Upper lobe of right lung (tissue), 1 donor: ENCODE measurements at regions not wholly inside any gene's neighbourhood (a gene's known extent, or its start where the extent isn't known, plus 50 kb on each side); places are given as distances from the start of the nearest gene placed in this dataset.

ENCODE experiments used
- ATAC-seq: fragments of 200-7000 bp; cut with Tn5 transposase; one replicate; pipeline ENCODE4 v1.9.1; 2020; ENCODE audit warnings: mild to moderate bottlenecking, moderate library complexity
- DNase-seq: peaks from one replicate; pipeline ENCODE4 v3.0.0-alpha.2; 2020
- H3K27ac ChIP-seq: fragments of 200-600 bp; one replicate; pipeline ENCODE4 v1.8.0; 2022
- H3K27me3 ChIP-seq: fragments of 200-600 bp; one replicate; pipeline ENCODE4 v1.8.0; 2022; ENCODE audit warnings: mild to moderate bottlenecking
- H3K36me3 ChIP-seq: fragments of 200-600 bp; one replicate; pipeline ENCODE4 v1.8.0; 2022
- H3K4me1 ChIP-seq: fragments of 200-600 bp; one replicate; pipeline ENCODE4 v1.8.0; 2022
- H3K4me3 ChIP-seq: fragments of 200-600 bp; one replicate; pipeline ENCODE4 v1.8.0; 2022; ENCODE audit warnings: mild to moderate bottlenecking
- H3K9me3 ChIP-seq: fragments of 200-600 bp; one replicate; pipeline ENCODE4 v1.8.0; 2022
- intact Hi-C: fragments of 100-400 bp; cut with DNase I; formaldehyde crosslinking; loops from one replicate; pipeline ENCODE4 v1.11.0; 2022
- TF ChIP-seq, protein P1 (sequence below): fragments of 200-600 bp; IDR thresholded peaks from one replicate; pipeline ENCODE4 v1.8.0; 2022; ENCODE audit warnings: antibody characterized with exemption
- donor health status: DM: no; HTN: yes; CAD: no; lungs with severe emphysema.

DNA sequence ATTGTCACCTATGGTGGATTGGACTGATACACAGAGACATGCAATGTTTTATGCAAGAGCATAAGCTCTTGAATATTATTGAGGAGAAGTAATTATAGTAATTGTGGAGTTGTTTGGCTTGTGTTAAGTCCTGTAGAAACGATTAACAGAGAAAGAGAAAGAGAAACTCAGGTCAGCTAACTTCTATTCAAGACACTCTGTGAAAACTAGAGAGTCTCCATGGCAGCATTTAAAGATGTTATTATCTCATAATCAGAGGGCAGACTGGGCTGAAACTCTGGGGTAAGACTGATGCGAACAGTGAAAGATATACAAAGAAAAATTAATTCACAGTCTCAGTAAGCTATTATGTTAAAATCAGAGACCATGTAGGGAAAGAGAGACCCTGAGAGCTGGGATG is 625.7 kb downstream of the FAT4 start:
- intact Hi-C loops: no loop called here
- no peaks in the 10 kb centered on the region for H3K27me3 ChIP-seq
- H3K36me3 ChIP-seq: no peaks in the 10 kb centered on the region
- no peaks in the 10 kb centered on the region for H3K4me1 ChIP-seq
- ATAC-seq: no peak
- H3K4me3 ChIP-seq: no peak overlapping the region
- DNase-seq: no peak
- H3K9me3 ChIP-seq: no peaks in the 10 kb centered on the region
- H3K27ac ChIP-seq: no peak overlapping the region
- TF ChIP-seq, protein P1, sequence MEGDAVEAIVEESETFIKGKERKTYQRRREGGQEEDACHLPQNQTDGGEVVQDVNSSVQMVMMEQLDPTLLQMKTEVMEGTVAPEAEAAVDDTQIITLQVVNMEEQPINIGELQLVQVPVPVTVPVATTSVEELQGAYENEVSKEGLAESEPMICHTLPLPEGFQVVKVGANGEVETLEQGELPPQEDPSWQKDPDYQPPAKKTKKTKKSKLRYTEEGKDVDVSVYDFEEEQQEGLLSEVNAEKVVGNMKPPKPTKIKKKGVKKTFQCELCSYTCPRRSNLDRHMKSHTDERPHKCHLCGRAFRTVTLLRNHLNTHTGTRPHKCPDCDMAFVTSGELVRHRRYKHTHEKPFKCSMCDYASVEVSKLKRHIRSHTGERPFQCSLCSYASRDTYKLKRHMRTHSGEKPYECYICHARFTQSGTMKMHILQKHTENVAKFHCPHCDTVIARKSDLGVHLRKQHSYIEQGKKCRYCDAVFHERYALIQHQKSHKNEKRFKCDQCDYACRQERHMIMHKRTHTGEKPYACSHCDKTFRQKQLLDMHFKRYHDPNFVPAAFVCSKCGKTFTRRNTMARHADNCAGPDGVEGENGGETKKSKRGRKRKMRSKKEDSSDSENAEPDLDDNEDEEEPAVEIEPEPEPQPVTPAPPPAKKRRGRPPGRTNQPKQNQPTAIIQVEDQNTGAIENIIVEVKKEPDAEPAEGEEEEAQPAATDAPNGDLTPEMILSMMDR: no peak

DNA sequence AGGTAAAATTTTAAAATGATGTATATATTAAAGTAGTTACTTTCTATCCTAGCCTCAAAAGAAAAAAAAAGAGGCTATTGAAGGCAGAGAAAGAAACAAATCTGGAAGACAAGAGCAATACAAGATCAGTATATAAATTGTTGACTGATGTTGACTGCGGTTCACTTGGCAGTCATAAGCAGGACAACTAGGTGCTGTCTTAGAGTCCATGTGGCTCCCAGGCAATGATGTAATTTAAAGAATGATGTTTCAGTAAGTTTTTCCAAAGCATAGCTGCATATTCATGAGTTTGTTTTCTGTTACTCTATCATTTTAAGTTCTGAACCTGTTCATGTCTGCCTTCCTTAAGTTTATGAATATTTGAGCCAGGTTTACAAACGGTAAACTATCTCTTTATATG is 630.2 kb downstream of the FAT4 start:
- intact Hi-C loops: no loop called here
- TF ChIP-seq, protein P1: no peak
- H3K4me3 ChIP-seq: no peak overlapping the region
- DNase-seq: no peak
- no peaks in the 10 kb centered on the region for H3K27me3 ChIP-seq
- H3K36me3 ChIP-seq: no peaks in the 10 kb centered on the region
- H3K9me3 ChIP-seq: no peaks in the 10 kb centered on the region
- no peak overlapping the region for H3K27ac ChIP-seq
- ATAC-seq: no peak
- H3K4me1 ChIP-seq: no peaks in the 10 kb centered on the region

DNA sequence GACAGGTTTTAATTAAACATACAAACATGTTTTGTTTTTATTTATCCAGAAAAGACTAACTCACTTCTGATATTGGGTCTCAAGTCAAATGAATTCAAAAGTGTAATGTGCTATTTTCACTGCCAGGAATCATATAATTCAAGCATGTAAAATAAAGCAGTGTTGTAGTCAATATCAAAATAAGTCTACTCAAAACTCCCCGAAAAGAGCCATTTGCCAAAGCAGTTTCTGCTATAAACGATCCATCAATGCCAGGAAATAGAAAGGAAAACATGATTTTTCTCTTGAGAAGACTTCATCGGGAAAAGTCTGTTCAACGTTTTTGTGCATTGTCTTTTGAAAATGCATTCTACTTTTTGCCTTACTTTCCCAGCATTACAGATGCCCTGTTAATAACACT is 633.3 kb downstream of the FAT4 start:
- intact Hi-C loops: no loop called here
- TF ChIP-seq, protein P1: no peak
- H3K36me3 ChIP-seq: no peaks in the 10 kb centered on the region
- no peaks in the 10 kb centered on the region for H3K4me1 ChIP-seq
- H3K4me3 ChIP-seq: no peak overlapping the region
- H3K27ac ChIP-seq: no peak overlapping the region
- H3K9me3 ChIP-seq: no peaks in the 10 kb centered on the region
- ATAC-seq (no peak), DNase-seq (no peak)
- H3K27me3 ChIP-seq: no peaks in the 10 kb centered on the region

DNA sequence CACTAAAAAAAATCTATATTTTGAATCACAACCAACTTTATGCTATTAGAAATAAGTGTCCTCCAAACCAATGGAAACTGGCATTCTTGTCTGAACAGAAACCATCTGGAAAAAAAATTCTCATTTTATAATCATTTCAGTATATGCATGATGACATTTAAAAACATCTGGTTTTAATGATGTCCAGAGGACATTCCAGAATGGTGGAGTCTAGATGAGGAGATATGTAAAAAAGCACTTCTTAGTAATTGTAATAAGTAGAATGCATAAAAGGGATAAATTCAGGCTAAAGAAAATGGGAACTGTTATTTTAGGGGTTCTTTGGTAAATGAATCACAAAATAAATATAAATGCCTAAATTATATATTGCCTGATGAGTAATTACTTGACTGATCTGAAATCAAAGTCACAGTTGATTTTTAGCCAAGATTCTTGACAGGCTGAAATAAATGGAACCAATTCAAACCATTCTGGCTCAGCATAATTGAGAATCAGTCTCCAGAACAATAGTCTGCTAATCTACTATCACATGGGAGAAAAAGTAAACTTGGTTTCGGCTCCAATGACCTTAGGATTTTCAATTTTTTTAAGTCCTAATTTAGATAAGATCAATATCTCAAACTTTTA is 636.6 kb downstream of the FAT4 start:
- TF ChIP-seq, protein P1: no peak
- DNase-seq: no peak
- H3K4me3 ChIP-seq: no peak overlapping the region
- ATAC-seq: no peak
- H3K9me3 ChIP-seq: no peaks in the 10 kb centered on the region
- no peaks in the 10 kb centered on the region for H3K27me3 ChIP-seq
- no peaks in the 10 kb centered on the region for H3K36me3 ChIP-seq
- no peaks in the 10 kb centered on the region for H3K4me1 ChIP-seq
- intact Hi-C loops: no loop called here
- H3K27ac ChIP-seq: no peak overlapping the region

DNA sequence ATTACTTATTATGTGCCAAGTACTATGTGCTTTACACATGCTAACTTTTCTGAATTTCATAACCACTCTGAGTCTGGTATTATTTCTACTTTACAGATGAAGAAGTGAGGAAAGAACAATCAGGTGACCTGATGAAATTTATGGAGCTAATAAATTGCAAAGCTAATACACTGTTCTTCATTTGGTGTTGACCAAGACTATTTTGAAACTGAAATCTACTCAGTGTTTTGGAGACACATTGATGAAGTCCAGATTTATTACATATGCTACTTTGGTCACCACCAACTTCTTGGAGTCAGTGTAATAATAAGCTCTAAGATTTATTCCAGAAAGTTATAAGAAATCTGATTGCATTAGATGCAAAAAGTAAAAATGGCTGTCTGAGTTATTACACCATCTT is 637.9 kb downstream of the FAT4 start:
- H3K4me3 ChIP-seq: no peak overlapping the region
- TF ChIP-seq, protein P1: no peak
- H3K4me1 ChIP-seq: no peaks in the 10 kb centered on the region
- no peaks in the 10 kb centered on the region for H3K36me3 ChIP-seq
- no peak overlapping the region for H3K27ac ChIP-seq
- intact Hi-C loops: no loop called here
- DNase-seq (no peak), ATAC-seq (no peak)
- H3K9me3 ChIP-seq: no peaks in the 10 kb centered on the region
- no peaks in the 10 kb centered on the region for H3K27me3 ChIP-seq

DNA sequence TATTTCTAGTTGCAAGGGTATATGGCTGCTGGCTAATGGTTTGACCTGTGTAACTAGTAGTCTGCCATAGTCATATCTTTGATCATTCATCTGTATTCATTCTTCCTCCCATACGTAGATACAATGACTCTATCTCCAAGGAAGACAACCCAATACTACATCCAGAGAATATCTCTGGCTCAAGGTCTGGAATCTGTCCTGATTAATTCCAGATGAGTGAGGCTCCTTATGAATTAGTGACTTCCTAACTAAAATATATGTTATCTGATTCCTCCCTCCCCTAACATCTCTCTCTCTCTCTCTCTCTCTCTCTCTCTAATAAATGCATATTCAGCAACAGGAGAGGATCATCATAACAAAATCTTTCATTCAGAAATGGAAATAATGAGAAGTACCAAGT is 641.5 kb downstream of the FAT4 start:
- Histone ChIP-seq H3K9me3 (no peaks in the 10 kb centered on the region), H3K27ac (no peak overlapping the region), H3K36me3 (no peaks in the 10 kb centered on the region), H3K4me1 (no peaks in the 10 kb centered on the region), H3K4me3 (no peak overlapping the region), H3K27me3 (no peaks in the 10 kb centered on the region)
- DNase-seq (no peak), ATAC-seq (no peak)
- TF ChIP-seq, protein P1: no peak
- intact Hi-C loops: no loop called here
